Posterior vena cava (tissue), 2 donors: ENCODE measurements at regions not wholly inside any gene's neighbourhood (a gene's known extent, or its start where the extent isn't known, plus 50 kb on each side); places are given as distances from the start of the nearest gene placed in this dataset.

Experiments used
- DNase-seq: peaks from one replicate; pipeline ENCODE4 v3.0.0-alpha.2; 2020; ENCODE audit warnings: low spot score
- intact Hi-C, 2 donors: fragments of 100-400 bp; cut with DNase I; formaldehyde crosslinking; loops; one replicate each; pipeline versions ENCODE4 v1.14.1 to v1.14.2; 2022 to 2023
- donor health status: DM: yes; HTN: yes; CAD: no.
- donor health status: DM: yes; HTN: yes; CAD: no.

GRCh38 chr2:14272396-14273075, 360.0 kb upstream of the LRATD1 start:
- no peak for DNase-seq
- intact Hi-C loops, result loop anchor here in 1 of 2 donors (10.0 kb wide), 1 partner anchor 1762 kb away; no protein-coding TSS in a partner anchor

DNA sequence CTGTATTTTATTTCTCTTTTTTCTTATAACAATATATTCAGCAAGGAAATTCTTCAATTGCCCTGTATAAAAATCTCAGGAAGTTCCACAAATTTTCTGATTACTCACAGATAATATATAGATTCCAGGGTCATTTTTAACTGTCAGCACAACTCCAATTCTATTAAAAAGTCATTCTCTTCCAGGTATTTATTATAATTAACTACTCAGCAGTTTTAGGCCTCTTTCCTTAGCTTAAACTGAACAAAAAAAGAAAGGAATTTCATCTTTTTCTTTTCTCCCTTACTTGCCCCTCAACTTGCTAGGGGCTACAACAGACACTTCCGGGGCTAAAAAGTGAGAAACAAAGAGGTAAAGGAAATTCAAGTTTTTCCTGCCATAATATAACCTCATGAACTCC, 358.9 kb upstream of the LRATD1 start:
- no peak for DNase-seq
- intact Hi-C loops, result loop anchor here in 1 of 2 donors (10.0 kb wide), 1 partner anchor 1761 kb away; no protein-coding TSS in a partner anchor

- intact Hi-C loops, result no loop called here
- DNase-seq, result no peak
Measured at GRCh38 chr2:14284244-14284643, 348.3 kb upstream of the LRATD1 start.

DNA sequence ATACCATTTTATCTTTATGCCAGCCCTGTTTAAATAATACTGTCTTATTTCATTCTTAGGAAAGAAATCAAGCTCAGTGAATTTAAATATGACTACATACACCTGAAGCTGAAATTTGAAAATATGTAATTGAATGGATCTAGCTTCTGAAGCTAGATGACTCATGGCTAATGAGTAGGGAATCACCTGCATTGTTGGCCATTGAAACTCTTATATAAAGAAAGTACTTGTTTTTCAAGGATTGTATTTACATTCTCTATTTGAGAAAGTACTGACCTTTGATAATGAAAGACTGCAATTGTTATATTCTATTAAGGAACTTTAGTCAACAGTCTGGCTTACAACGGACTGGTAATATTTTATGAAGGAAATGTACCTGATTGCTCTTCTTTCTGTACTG, 346.7 kb upstream of the LRATD1 start:
- intact Hi-C loops, result no loop called here
- no peak for DNase-seq

- intact Hi-C loops, result no loop called here
- no peak for DNase-seq
Measured at GRCh38 chr2:14288016-14288415, 344.5 kb upstream of the LRATD1 start.

- no peak for DNase-seq
- intact Hi-C loops, result no loop called here
Measured at GRCh38 chr2:14292964-14293363, 339.6 kb upstream of the LRATD1 start.

- intact Hi-C loops, result no loop called here
- DNase-seq, result no peak
Measured at GRCh38 chr2:14297340-14297739, 335.2 kb upstream of the LRATD1 start.

DNA sequence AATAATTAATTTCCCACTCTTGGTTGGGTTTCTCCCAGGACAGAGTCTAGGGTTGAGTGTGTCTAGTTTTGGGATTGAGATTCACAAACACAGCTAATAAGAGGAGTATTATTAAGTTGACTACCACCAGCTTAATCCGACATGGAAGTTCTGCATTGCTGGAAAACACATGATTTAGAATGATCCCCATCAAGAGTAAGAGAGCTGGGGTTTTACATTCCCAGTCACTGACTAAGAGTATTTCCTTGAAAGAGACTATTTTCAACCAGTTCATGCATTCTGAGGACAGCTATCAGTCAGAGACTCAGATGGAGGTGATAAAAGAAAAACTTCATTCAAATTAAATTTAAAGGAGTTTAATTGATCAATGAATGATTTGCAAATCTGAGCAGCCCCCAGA, 334.6 kb upstream of the LRATD1 start:
- no peak for DNase-seq
- intact Hi-C loops, result no loop called here

DNA sequence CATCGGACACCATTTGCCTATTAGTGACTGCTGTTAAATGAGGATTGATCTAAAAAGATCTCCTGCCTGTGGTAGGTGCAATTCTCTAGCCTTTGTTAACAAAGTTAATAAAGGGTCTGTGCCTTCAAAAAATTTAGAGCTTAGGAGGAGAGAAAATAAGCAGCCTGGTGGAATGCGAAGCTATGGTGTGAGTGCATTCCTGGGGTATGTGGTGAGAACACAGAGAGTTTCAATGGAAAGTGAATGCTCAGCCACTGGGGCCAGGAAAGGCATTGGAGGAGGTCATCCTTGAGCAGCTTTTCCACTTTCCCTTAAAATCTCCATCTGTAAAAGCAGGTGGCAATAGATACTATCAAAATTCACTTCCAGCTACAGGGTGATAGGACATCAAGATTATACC, 331.2 kb upstream of the LRATD1 start:
- intact Hi-C loops, result no loop called here
- DNase-seq, result no peak

DNA sequence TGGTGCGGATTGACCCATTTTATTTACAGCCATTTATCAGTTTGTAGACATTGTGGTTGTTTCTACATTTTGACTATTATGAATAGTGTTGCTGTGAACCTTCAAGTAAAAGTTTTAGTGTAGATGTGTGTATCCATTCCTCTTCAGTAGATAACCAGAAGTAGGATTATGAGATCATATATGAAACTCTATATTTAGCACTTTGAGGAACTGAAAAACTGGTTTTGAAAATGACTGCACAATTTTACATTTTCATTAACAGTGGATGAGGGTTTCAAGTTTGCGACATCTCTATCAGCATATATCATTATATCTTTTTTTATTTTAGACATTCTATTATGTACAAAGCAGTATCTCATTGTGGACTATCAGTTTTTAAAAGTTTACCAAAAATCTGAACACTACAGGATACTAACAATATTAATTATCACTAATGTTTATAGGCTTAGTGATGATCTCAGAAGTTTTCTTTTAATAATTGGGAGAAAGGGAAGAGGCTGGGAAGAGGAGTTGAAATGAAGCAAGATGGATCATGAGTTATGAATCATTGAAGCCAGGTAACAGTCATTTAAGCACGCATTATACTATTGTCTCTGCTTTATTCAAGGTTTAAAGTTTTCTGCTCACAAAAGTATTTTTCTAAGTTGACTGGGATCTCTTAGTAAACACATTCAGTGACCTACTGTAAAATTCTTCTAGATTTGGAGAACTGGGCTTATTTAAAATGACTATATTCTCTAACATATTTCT, 329.0 kb upstream of the LRATD1 start:
- intact Hi-C loops, result no loop called here
- DNase-seq, result no peak

DNA sequence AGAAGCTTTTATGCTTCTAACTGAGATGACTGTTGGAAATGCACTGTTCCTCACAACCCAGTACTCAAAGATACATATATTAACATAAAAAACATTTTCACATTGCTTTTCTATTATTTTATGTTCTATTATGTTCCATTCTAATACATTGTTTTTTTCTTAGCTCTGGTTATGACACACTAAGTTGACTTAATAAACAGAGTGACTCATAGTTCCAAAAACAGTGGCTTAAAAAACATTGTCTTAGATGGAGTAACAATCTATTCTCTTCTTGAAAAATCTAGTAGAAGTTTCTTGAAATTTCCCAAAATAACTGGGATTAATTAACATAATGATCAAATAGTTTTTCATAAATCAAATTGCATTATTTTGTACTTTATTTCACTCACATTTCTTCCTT, 328.2 kb upstream of the LRATD1 start:
- no peak for DNase-seq
- intact Hi-C loops, result no loop called here

- intact Hi-C loops, result no loop called here
- DNase-seq, result no peak
Measured at GRCh38 chr2:14306268-14306861, 326.2 kb upstream of the LRATD1 start.

- intact Hi-C loops, result no loop called here
- no peak for DNase-seq
Measured at GRCh38 chr2:14313341-14313740, 319.2 kb upstream of the LRATD1 start.

DNA sequence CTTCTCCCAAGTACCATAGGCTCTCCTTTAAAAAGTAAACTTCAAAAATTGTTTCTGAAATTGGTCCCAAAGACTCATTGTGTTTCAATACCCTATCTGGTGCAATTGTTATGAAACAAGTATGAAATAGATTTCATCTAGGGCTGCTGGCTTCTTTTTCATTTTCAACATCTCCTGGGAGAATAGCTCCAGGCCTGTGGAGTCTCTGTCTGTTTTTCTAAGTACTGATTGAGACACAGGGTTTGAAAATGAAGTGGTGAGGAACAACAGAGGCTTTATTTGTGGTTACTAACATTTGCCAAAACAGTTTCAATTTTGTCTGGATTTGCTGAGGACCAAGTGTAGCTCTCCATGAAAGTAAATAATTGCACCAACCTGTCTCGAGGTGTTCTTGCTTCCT, 315.9 kb upstream of the LRATD1 start:
- intact Hi-C loops, result no loop called here
- no peak for DNase-seq

DNA sequence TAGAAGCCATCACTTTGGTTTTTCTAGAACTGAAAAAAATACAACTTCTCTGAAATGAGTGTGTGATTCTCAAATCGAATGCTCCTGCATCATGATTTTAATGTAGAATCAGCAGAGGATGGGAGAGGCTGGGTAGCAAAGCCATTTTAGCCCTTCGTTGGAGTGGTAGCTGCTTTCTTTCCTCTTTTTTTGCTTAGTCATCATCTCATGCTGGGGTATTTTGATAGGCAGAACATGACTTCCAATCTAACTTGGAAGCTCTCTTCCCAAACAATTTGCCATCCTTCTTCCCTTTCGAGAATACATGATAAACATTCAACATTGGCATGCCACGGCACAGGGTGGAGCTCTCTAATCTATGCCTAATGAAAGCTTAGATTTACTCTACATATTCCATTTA, 311.2 kb upstream of the LRATD1 start:
- no peak for DNase-seq
- intact Hi-C loops, result no loop called here

DNA sequence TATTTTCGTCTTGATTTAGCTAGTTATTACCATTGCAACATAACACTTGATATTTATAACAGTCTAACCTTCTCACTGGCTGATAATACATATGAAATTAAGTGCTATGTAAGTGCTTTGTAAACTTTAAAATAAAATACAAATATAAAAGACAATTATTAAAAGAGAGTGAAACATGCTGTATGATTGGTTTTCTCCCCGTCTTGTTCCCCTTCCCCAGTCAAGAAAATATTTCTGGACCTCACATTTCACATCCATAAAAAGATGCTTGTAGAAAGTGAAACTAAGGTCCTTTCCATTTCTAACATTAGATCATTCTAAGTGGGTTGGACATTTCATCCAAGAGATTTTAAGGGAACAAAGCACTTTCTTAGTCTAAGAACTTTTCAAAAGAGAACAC, 310.2 kb upstream of the LRATD1 start:
- DNase-seq, result no peak
- intact Hi-C loops, result no loop called here

GRCh38 chr2:14324308-14324707, 308.2 kb upstream of the LRATD1 start:
- no peak for DNase-seq
- intact Hi-C loops, result no loop called here

DNA sequence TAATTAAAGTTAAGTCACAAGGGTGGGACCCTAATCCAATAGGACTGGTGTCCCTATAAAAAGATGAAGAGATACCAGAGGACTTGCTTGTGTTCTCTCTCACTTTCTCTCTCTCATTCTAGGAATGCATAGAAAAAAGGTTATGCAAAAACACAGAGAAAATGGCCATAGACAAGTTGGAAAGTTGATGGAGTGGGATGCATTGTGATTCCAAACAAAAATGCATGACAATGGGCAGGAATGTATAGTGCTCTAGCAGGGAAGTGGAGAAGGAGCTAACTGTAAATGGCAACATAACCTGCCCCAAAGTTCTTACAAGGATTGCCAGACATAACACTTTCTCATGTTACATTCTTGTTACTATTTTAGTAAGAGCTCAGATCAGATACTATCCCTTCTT, 301.6 kb upstream of the LRATD1 start:
- no peak for DNase-seq
- intact Hi-C loops, result no loop called here

DNA sequence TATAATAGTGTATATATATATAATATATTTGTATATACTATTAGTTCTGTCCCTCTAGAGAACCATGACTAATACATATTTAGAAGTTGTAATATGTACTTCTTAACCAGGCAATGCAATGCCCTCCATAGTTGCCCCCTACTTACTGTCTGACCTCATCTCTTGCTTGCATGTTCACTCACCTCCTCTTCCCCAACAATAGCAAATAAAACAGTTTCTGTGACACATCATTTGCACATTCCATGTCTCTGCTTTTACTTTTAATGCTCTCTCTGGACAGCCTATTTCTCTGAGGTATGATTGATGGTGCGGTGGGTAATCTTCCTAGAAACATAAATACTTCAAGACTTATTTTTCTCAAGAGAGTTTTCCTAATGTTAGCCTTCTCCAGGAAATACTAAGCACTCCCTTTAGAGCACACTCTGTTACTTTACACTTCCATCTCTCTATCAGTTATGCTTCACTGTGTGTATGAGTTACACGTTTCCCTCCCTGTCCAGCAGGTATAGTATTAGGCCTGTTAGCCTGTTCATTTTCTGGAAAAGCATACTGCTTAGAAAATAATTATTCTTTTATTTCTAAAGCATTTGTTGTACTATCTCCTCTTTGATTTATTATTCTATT, 295.6 kb upstream of the LRATD1 start:
- intact Hi-C loops, result no loop called here
- no peak for DNase-seq

DNA sequence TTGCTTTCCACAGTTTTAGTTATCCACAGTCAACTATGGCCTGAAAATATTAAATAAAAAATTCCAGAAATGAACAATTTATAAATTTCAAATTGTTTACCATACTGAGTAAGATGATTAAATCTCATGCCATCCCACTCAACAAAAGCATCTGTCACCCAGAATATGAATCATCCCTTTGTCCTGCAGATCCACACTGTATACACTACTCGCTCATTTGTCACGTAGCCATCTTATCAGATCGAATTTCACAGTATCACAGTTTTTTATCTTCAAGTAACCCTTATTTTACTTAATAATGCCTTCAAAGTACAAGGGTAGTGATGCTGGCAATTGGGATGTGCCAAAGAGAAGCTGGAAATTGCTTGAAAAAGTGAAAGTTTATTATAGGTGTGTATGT, 291.8 kb upstream of the LRATD1 start:
- DNase-seq, result no peak

More for the DNA sequence above, 291.8 kb upstream of the LRATD1 start:
- intact Hi-C loops, result no loop called here
